GM23338 (cell line): ENCODE measurements at regions not wholly inside any gene's neighbourhood (a gene's known extent, or its start where the extent isn't known, plus 50 kb on each side); places are given as distances from the start of the nearest gene placed in this dataset.
"Not testable (repeated sequence)": the region's sequence is repeated elsewhere in the genome, so short reads cannot be mapped to it uniquely, and the experiment has no call there.

Experiments used
- CREB1 ChIP-seq: fragments of 250-450 bp; sonication (Bioruptor Pico); IDR thresholded peaks from 2 replicates; pipeline ENCODE4 v1.5.0; 2020; ENCODE audit warnings: low read depth, mild to moderate bottlenecking, moderate library complexity
- CTCF ChIP-seq, 2 experiments: fragments of 200-600 bp in 1 of 2; sonication (generic) in 1 of 2; conservative IDR thresholded peaks; 2 replicates each; pipeline versions ENCODE4 v1.5.1 to v1.6.1; 2016 to 2017; ENCODE audit warnings: antibody characterized with exemption in 2 of 2, low read depth in 2 of 2, mild to moderate bottlenecking in 2 of 2, moderate library complexity in 1 of 2
- EZH2 ChIP-seq: fragments of 200-600 bp; sonication (generic); IDR thresholded peaks from one replicate; pipeline ENCODE4 v1.8.0; 2017; ENCODE audit warnings: antibody characterized with exemption, mild to moderate bottlenecking, low read depth; ENCODE audit not compliant: unreplicated experiment
- EZH2phosphoT487 ChIP-seq: fragments of 200-600 bp; sonication (generic); IDR thresholded peaks from one replicate; pipeline ENCODE4 v1.8.1; 2018; ENCODE audit warnings: antibody characterized with exemption; ENCODE audit not compliant: unreplicated experiment
- JUNB ChIP-seq: IDR thresholded peaks from one replicate; pipeline ENCODE4 v1.6.1; 2016; ENCODE audit warnings: antibody characterized with exemption; ENCODE audit not compliant: unreplicated experiment
- POLR2AphosphoS5 ChIP-seq: IDR thresholded peaks from 2 replicates; pipeline ENCODE4 v1.6.1; 2016; ENCODE audit warnings: antibody characterized with exemption, low read depth
- REST ChIP-seq: IDR thresholded peaks from one replicate; pipeline ENCODE4 v1.6.1; 2018; ENCODE audit warnings: antibody characterized with exemption; ENCODE audit not compliant: unreplicated experiment
- ZNF114 ChIP-seq: fragments of 250-450 bp; sonication (Bioruptor Pico); IDR thresholded peaks from 2 replicates; pipeline ENCODE4 v1.5.0; 2020; ENCODE audit warnings: mild to moderate bottlenecking, moderate library complexity
- ZNF331 ChIP-seq: fragments of 250-450 bp; sonication (Bioruptor Pico); IDR thresholded peaks from 2 replicates; pipeline ENCODE4 v1.5.0; 2020; ENCODE audit warnings: low read depth, mild to moderate bottlenecking, moderate library complexity

GRCh38 chr7:150110882-150111281 lies 212.3 kb upstream of the LRRC61 start:
- TF ChIP-seq CTCF (conservative IDR thresholded peaks at IDR 0.05; ENCODE audit: low read depth in 2 of 2); POLR2AphosphoS5; EZH2; EZH2phosphoT487; REST; JUNB; CREB1; ZNF331 (CRISPR knock-in tag); ZNF114 (CRISPR knock-in tag): not testable (repeated sequence)
